Tibial artery (tissue), 4 donors: ENCODE measurements at regions not wholly inside any gene's neighbourhood (a gene's known extent, or its start where the extent isn't known, plus 50 kb on each side); places are given as distances from the start of the nearest gene placed in this dataset.

ENCODE experiments used
- DNase-seq, 2 donors: peaks; one replicate each; pipeline ENCODE4 v3.0.0-alpha.2; 2019
- H3K27ac ChIP-seq, 2 donors: fragments of 200-600 bp; sonication (generic) in 1 of 2; 1 replicate in 1 of 2; 2 replicates in 1 of 2; pipeline ENCODE4 v1.5.1; 2018 to 2019; ENCODE audit warnings: mild to moderate bottlenecking in 1 of 2
- H3K27me3 ChIP-seq, 2 donors: fragments of 200-600 bp; sonication (generic) in 1 of 2; one replicate each; pipeline versions ENCODE4 v1.5.1 to v1.6.0; 2016 to 2019
- H3K36me3 ChIP-seq, 3 donors: fragments of 200-600 bp; sonication (generic) in 2 of 3; one replicate each; pipeline ENCODE4 v1.5.1; 2016 to 2019; ENCODE audit warnings: mild to moderate bottlenecking in 2 of 3
- H3K4me1 ChIP-seq, 4 donors: fragments of 200-600 bp; sonication (generic) in 2 of 4; 1 replicate in 3 of 4; 2 replicates in 1 of 4; pipeline ENCODE4 v1.5.1; 2016 to 2019
- H3K4me3 ChIP-seq, 2 donors: fragments of 200-600 bp; sonication (generic) in 1 of 2; 1 replicate in 1 of 2; 2 replicates in 1 of 2; pipeline ENCODE4 v1.5.1; 2018 to 2019; ENCODE audit warnings: mild to moderate bottlenecking in 2 of 2
- H3K9me3 ChIP-seq, 3 donors: fragments of 200-600 bp; sonication (generic) in 1 of 3; one replicate each; pipeline ENCODE4 v1.5.1; 2016 to 2019
- intact Hi-C: fragments of 100-400 bp; cut with DNase I; formaldehyde crosslinking; loops from one replicate; pipeline ENCODE4 v1.15.0; 2023; ENCODE audit warnings: low total_unique reads
- TF ChIP-seq, protein P1 (sequence below), 2 experiments: fragments of 200-600 bp in 1 of 2; fragments of 450-650 bp in 1 of 2; IDR thresholded peaks; one replicate each; pipeline ENCODE4 v1.5.1; 2017 to 2019; ENCODE audit warnings: antibody characterized with exemption in 2 of 2, mild to moderate bottlenecking in 1 of 2, moderate library complexity in 1 of 2

DNA sequence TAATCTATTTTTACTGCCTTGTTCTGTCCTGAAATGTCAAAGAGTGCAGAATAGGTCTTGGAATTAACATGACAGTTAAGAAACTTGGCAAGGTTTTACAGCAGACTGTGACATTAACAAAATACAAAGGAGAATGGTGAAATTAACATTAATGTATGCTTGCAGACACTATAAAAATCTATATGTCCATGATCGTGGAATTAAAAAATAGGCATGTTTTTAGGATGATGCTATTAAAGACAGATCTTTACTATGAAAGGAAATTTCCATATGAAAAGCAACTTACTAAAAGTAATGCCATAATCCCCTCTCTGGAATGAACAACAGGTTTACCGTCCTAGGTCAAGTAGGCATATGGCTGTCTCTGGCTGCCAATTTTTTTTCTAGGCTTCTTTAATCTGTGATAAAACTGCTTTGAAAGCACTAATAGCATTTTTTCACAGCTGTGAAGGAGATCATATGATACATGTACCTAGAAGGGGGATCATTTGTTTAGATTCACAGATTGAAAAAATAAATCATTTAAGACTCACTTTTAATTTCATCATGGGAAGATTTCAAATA is 291.5 kb downstream of the ZNF536 start:
- intact Hi-C loops, result no loop called here
- Histone ChIP-seq H3K27ac (no peak overlapping the region), H3K9me3 (no peaks in the 10 kb centered on the region), H3K36me3 (no peaks in the 10 kb centered on the region), H3K27me3 (peaks cover 0 to 26% of the 10 kb centered on the region in 2 donors), H3K4me1 (no peaks in the 10 kb centered on the region), H3K4me3 (no peak overlapping the region)
- no peak for DNase-seq
- TF ChIP-seq, protein P1, sequence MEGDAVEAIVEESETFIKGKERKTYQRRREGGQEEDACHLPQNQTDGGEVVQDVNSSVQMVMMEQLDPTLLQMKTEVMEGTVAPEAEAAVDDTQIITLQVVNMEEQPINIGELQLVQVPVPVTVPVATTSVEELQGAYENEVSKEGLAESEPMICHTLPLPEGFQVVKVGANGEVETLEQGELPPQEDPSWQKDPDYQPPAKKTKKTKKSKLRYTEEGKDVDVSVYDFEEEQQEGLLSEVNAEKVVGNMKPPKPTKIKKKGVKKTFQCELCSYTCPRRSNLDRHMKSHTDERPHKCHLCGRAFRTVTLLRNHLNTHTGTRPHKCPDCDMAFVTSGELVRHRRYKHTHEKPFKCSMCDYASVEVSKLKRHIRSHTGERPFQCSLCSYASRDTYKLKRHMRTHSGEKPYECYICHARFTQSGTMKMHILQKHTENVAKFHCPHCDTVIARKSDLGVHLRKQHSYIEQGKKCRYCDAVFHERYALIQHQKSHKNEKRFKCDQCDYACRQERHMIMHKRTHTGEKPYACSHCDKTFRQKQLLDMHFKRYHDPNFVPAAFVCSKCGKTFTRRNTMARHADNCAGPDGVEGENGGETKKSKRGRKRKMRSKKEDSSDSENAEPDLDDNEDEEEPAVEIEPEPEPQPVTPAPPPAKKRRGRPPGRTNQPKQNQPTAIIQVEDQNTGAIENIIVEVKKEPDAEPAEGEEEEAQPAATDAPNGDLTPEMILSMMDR (IDR thresholded peaks at IDR 0.05), result no peak

DNA sequence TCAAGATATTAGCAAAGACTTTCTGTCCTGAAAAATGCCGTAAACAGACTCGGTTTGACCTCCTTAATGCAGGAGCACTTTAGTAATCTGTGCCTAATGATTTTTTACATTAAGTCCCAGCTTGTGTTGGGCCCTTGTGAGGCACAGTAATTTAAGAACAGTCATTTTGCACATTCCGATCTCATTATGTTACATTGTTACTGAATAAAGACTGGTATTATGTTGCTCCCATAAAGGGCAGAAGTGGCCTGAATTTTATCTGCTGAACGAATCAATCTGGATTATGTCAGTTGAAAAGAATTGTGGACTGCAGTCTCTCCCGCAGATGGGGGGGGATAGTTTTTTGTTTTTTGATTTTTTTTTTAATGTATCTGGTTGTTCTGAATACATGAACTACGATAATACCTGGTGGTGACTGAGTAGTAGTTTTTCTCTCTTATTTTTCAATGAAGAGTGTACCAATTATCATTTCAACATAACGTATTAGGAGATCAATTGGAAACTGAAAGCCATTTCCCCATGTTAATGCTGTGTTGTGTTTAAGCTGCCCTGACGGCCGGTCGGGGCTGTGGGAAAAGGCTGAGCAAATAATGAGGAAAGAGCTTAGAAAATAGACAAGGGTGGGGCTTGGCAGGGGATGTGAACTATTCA is 290.2 kb downstream of the ZNF536 start:
- H3K27ac ChIP-seq, result no peak overlapping the region
- DNase-seq, result peak in 1 of 2 donors; percentile 42
- peaks cover 0 to 20% of the 10 kb centered on the region in 2 donors for H3K27me3 ChIP-seq
- TF ChIP-seq, protein P1 (IDR thresholded peaks at IDR 0.05), result no peak
- H3K9me3 ChIP-seq, result no peaks in the 10 kb centered on the region
- no peaks in the 10 kb centered on the region for H3K36me3 ChIP-seq
- H3K4me1 ChIP-seq, result no peaks in the 10 kb centered on the region
- no peak overlapping the region for H3K4me3 ChIP-seq
- intact Hi-C loops, result no loop called here

DNA sequence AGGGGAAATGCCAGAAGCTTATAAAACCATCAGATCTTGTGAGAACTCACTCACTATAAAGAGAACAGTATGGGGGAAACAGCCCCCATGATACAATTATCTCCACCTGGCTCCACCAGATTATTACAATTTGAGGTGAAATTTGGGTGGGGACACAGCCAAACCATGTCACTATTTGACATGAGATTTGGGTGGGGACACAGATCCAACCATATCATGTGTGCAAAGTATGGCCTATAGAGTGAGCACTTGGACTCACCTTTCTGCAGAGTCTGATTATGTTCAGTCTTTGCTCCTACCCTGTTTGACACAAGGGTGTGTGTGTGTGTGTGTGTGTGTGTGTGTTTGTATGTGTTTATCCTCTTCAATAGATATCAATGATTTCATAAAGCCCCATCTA is 287.5 kb downstream of the ZNF536 start:
- TF ChIP-seq, protein P1 (IDR thresholded peaks at IDR 0.05), result no peak
- Histone ChIP-seq H3K27ac (no peak overlapping the region), H3K9me3 (no peaks in the 10 kb centered on the region), H3K36me3 (no peaks in the 10 kb centered on the region), H3K4me1 (no peaks in the 10 kb centered on the region), H3K4me3 (no peak overlapping the region), H3K27me3 (peaks cover 0 to 9% of the 10 kb centered on the region in 2 donors)
- no peak for DNase-seq
- intact Hi-C loops, result loop anchor here (10.0 kb wide), 1 partner anchor 435 kb away; no protein-coding TSS in a partner anchor

DNA sequence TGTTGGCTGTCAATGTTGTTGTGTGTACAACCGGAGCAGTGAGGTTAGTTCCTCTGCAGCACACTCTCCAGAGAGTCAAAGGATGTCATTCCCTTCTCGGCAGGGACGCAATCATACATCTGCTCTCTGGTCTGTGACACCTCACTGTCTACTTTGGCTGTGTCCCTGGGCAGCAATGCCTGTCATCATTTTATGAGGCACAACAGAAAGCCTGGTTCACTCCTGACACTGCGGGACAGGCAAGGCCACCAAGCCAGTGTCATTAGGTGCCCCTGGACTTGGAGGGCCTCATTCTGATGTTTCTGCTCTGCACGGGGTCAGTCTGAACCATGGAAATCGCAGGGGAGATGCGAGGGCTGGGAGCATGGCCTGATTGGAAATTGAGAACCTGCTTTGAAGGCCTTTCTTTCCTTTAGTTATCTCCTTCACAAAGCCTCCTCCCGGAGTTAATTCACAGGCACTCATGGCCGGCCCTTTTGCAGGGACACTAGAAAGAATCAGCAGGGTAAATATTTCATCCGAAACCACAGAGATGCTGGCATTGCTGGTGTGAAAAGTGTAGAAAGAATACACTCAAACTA is 284.4 kb downstream of the ZNF536 start:
- Histone ChIP-seq H3K27ac (no peak overlapping the region), H3K36me3 (no peaks in the 10 kb centered on the region), H3K4me3 (no peak overlapping the region), H3K9me3 (no peaks in the 10 kb centered on the region), H3K4me1 (no peaks in the 10 kb centered on the region), H3K27me3 (peaks cover 0 to 22% of the 10 kb centered on the region in 2 donors)
- TF ChIP-seq, protein P1 (IDR thresholded peaks at IDR 0.05), result no peak
- no peak for DNase-seq
- intact Hi-C loops, result loop anchor here (10.0 kb wide), 1 partner anchor 432 kb away; no protein-coding TSS in a partner anchor

DNA sequence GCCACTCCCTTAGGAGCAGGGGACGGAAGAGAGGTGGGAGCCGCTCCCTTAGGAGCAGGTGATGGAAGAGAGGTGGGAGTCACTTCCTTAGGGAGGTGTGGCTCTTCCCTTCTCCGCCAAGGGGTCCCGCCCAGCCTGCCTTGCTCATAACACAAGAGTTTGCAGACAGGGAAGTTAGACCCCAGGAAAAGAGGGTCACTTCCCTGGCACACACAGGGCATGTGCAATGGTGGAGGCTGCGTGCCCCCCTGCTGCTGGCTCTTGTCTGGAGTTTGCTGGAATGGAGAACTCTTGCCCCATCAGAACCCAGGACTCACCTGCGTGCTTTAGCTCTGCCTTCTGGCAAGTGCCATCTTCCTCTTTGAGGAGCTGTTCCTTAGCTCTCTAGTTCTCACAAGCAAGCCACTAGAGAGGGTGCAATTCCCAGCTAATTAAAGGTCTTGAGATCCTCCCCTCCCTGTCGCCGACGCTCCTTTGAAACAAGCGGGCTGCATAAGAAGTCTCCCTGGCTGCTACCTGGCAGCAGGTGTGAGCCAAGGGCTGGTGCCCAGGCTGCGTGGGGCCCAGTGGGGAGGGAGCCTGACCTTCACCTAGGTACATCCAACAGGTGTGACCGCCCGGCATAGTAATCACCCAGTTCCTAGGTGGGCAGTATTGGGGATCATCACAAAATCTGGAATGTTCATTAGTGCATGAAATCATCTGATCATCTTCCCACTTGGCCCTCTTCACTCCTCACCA is 281.6 kb downstream of the ZNF536 start:
- Histone ChIP-seq H3K4me1 (no peaks in the 10 kb centered on the region), H3K27ac (no peak overlapping the region), H3K4me3 (no peak overlapping the region), H3K9me3 (no peaks in the 10 kb centered on the region), H3K36me3 (no peaks in the 10 kb centered on the region), H3K27me3 (peaks cover 0 to 26% of the 10 kb centered on the region in 2 donors)
- intact Hi-C loops, result loop anchor here (10.0 kb wide), 1 partner anchor 429 kb away; no protein-coding TSS in a partner anchor
- no peak for DNase-seq
- TF ChIP-seq, protein P1 (IDR thresholded peaks at IDR 0.05), result no peak
